Tibial artery (tissue), 4 donors: ENCODE measurements at regions not wholly inside any gene's neighbourhood (a gene's known extent, or its start where the extent isn't known, plus 50 kb on each side); places are given as distances from the start of the nearest gene placed in this dataset.

Experiments used
- DNase-seq, 2 donors: peaks; one replicate each; pipeline ENCODE4 v3.0.0-alpha.2; 2019
- H3K27ac ChIP-seq, 2 donors: fragments of 200-600 bp; sonication (generic) in 1 of 2; 1 replicate in 1 of 2; 2 replicates in 1 of 2; pipeline ENCODE4 v1.5.1; 2018 to 2019; ENCODE audit warnings: mild to moderate bottlenecking in 1 of 2
- H3K27me3 ChIP-seq, 2 donors: fragments of 200-600 bp; sonication (generic) in 1 of 2; one replicate each; pipeline versions ENCODE4 v1.5.1 to v1.6.0; 2016 to 2019
- H3K36me3 ChIP-seq, 3 donors: fragments of 200-600 bp; sonication (generic) in 2 of 3; one replicate each; pipeline ENCODE4 v1.5.1; 2016 to 2019; ENCODE audit warnings: mild to moderate bottlenecking in 2 of 3
- H3K4me1 ChIP-seq, 4 donors: fragments of 200-600 bp; sonication (generic) in 2 of 4; 1 replicate in 3 of 4; 2 replicates in 1 of 4; pipeline ENCODE4 v1.5.1; 2016 to 2019
- H3K4me3 ChIP-seq, 2 donors: fragments of 200-600 bp; sonication (generic) in 1 of 2; 1 replicate in 1 of 2; 2 replicates in 1 of 2; pipeline ENCODE4 v1.5.1; 2018 to 2019; ENCODE audit warnings: mild to moderate bottlenecking in 2 of 2
- H3K9me3 ChIP-seq, 3 donors: fragments of 200-600 bp; sonication (generic) in 1 of 3; one replicate each; pipeline ENCODE4 v1.5.1; 2016 to 2019
- CTCF ChIP-seq, 2 experiments: fragments of 200-600 bp in 1 of 2; fragments of 450-650 bp in 1 of 2; IDR thresholded peaks; one replicate each; pipeline ENCODE4 v1.5.1; 2017 to 2019; ENCODE audit warnings: antibody characterized with exemption in 2 of 2, mild to moderate bottlenecking in 1 of 2, moderate library complexity in 1 of 2
- intact Hi-C: fragments of 100-400 bp; cut with DNase I; formaldehyde crosslinking; loops from one replicate; pipeline ENCODE4 v1.15.0; 2023; ENCODE audit warnings: low total_unique reads

- Histone ChIP-seq H3K4me3 (no peak overlapping the region), H3K27ac (no peak overlapping the region), H3K9me3 (no peaks in the 10 kb centered on the region), H3K36me3 (no peaks in the 10 kb centered on the region), H3K4me1 (no peaks in the 10 kb centered on the region), H3K27me3 (no peaks in the 10 kb centered on the region)
- TF ChIP-seq CTCF (IDR thresholded peaks at IDR 0.05), result no peak
- intact Hi-C loops, result no loop called here
- DNase-seq, result no peak
Measured at GRCh38 chr14:85280074-85280473, 249.9 kb upstream of the FLRT2 start.

- TF ChIP-seq CTCF (IDR thresholded peaks at IDR 0.05), result no peak
- no peak overlapping the region for H3K27ac ChIP-seq
- H3K4me3 ChIP-seq, result no peak overlapping the region
- intact Hi-C loops, result no loop called here
- H3K27me3 ChIP-seq, result no peaks in the 10 kb centered on the region
- no peaks in the 10 kb centered on the region for H3K4me1 ChIP-seq
- H3K9me3 ChIP-seq, result no peaks in the 10 kb centered on the region
- DNase-seq, result no peak
- H3K36me3 ChIP-seq, result no peaks in the 10 kb centered on the region
Measured at GRCh38 chr14:85281921-85282320, 248.0 kb upstream of the FLRT2 start.

GRCh38 chr14:85288041-85288440, 241.9 kb upstream of the FLRT2 start:
- intact Hi-C loops, result no loop called here
- H3K4me3 ChIP-seq, result no peak overlapping the region
- no peaks in the 10 kb centered on the region for H3K27me3 ChIP-seq
- H3K27ac ChIP-seq, result no peak overlapping the region
- TF ChIP-seq CTCF (IDR thresholded peaks at IDR 0.05), result no peak
- H3K4me1 ChIP-seq, result no peaks in the 10 kb centered on the region
- H3K36me3 ChIP-seq, result no peaks in the 10 kb centered on the region
- no peak for DNase-seq
- H3K9me3 ChIP-seq, result no peaks in the 10 kb centered on the region

GRCh38 chr14:85291731-85292130, 238.2 kb upstream of the FLRT2 start:
- no peaks in the 10 kb centered on the region for H3K27me3 ChIP-seq
- DNase-seq, result no peak
- H3K27ac ChIP-seq, result no peak overlapping the region
- H3K4me3 ChIP-seq, result no peak overlapping the region
- intact Hi-C loops, result no loop called here
- no peaks in the 10 kb centered on the region for H3K9me3 ChIP-seq
- no peaks in the 10 kb centered on the region for H3K36me3 ChIP-seq
- no peaks in the 10 kb centered on the region for H3K4me1 ChIP-seq
- TF ChIP-seq CTCF (IDR thresholded peaks at IDR 0.05), result no peak

GRCh38 chr14:85293612-85294234, 236.2 kb upstream of the FLRT2 start:
- Histone ChIP-seq H3K9me3 (no peaks in the 10 kb centered on the region), H3K27ac (no peak overlapping the region), H3K4me1 (no peaks in the 10 kb centered on the region), H3K4me3 (no peak overlapping the region), H3K36me3 (no peaks in the 10 kb centered on the region), H3K27me3 (no peaks in the 10 kb centered on the region)
- no peak for TF ChIP-seq CTCF (IDR thresholded peaks at IDR 0.05)
- DNase-seq, result no peak
- intact Hi-C loops, result no loop called here

GRCh38 chr14:85295318-85295717, 234.6 kb upstream of the FLRT2 start:
- TF ChIP-seq CTCF (IDR thresholded peaks at IDR 0.05), result no peak

More at GRCh38 chr14:85295318-85295717, 234.6 kb upstream of the FLRT2 start:
- DNase-seq, result no peak
- Histone ChIP-seq H3K27me3 (no peaks in the 10 kb centered on the region), H3K27ac (no peak overlapping the region), H3K4me1 (no peaks in the 10 kb centered on the region), H3K9me3 (no peaks in the 10 kb centered on the region), H3K4me3 (no peak overlapping the region), H3K36me3 (no peaks in the 10 kb centered on the region)
- intact Hi-C loops, result no loop called here
